HG03575 (cell line): ENCODE measurements at regions not wholly inside any gene's neighbourhood (a gene's known extent, or its start where the extent isn't known, plus 50 kb on each side); places are given as distances from the start of the nearest gene placed in this dataset.
"Not testable (repeated sequence)": the region's sequence is repeated elsewhere in the genome, so short reads cannot be mapped to it uniquely, and the experiment has no call there.

Experiments used
- ATAC-seq: cut with Tn5 transposase; IDR thresholded peaks from one replicate; pipeline ENCODE4 v1.9.1; 2021; ENCODE audit not compliant: unreplicated experiment, insufficient number of reproducible peaks, low FRiP score; ENCODE audit errors: extremely low read depth

GRCh38 chr3:36032180-36033047 is 347.9 kb upstream of the STAC start:
- ATAC-seq: no peak

GRCh38 chr3:36058404-36059030 is 321.8 kb upstream of the STAC start:
- ATAC-seq: no peak

- no peak for ATAC-seq
These were observed 319.4 kb upstream of the STAC start for GRCh38 chr3:36060950-36061349.

GRCh38 chr3:36063992-36064391 is 316.3 kb upstream of the STAC start:
- ATAC-seq: no peak

GRCh38 chr3:36065321-36065720 is 315.0 kb upstream of the STAC start:
- ATAC-seq: no peak

GRCh38 chr3:36075491-36075890 is 304.8 kb upstream of the STAC start:
- no peak for ATAC-seq

GRCh38 chr3:36077320-36077719 is 303.0 kb upstream of the STAC start:
- ATAC-seq: no peak

GRCh38 chr3:36082958-36083357 is 297.3 kb upstream of the STAC start:
- ATAC-seq: not testable (repeated sequence)

- no peak for ATAC-seq
These were observed 285.1 kb upstream of the STAC start for GRCh38 chr3:36095238-36095637.

- no peak for ATAC-seq
These were observed 283.1 kb upstream of the STAC start for GRCh38 chr3:36097209-36097608.

GRCh38 chr3:36114353-36114752 is 266.0 kb upstream of the STAC start:
- no peak for ATAC-seq

GRCh38 chr3:36124118-36124796 is 256.0 kb upstream of the STAC start:
- no peak for ATAC-seq

- ATAC-seq: no peak
These were observed 248.1 kb upstream of the STAC start for GRCh38 chr3:36132214-36132613.

- no peak for ATAC-seq
These were observed 244.4 kb upstream of the STAC start for GRCh38 chr3:36135863-36136262.

- ATAC-seq: no peak
These were observed 237.6 kb upstream of the STAC start for GRCh38 chr3:36142746-36143145.

GRCh38 chr3:36146404-36146803 is 233.9 kb upstream of the STAC start:
- no peak for ATAC-seq

- ATAC-seq: no peak
These were observed 232.3 kb upstream of the STAC start for GRCh38 chr3:36147934-36148558.

- no peak for ATAC-seq
These were observed 230.8 kb upstream of the STAC start for GRCh38 chr3:36149447-36149865.

- ATAC-seq: no peak
These were observed 224.8 kb upstream of the STAC start for GRCh38 chr3:36155515-36155914.

GRCh38 chr3:36164400-36164799 is 215.9 kb upstream of the STAC start:
- no peak for ATAC-seq
